ENCODE measurements at regions not wholly inside any gene's neighbourhood (a gene's known extent, or its start where the extent isn't known, plus 50 kb on each side); places are given as distances from the start of the nearest gene placed in this dataset.

DNA sequence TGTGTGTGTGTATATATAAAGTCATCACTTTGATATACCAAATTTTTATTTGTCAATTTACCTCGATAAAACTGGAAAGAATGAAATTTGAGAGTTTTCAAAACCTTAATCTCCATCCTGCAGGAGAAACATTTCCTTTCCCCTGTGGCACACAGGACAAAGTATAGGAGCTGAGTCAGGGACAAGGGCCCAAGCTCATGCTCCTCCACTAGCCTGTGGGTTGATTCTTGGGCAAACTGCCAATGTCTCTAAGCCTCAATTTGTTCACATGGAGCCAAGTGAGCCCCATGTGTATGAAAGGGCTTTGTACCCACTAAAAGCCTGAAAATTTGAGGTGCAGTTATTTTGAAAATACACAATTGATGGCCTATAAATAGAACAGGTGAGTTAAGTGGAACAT lies 60.3 kb upstream of the IL6 start:
- H3K36me3 ChIP-seq (ENCODE audit: control insufficient read depth, insufficient read depth, low read length) = no peaks in the 10 kb centered on the region; the same call in 1 of the 2 replicates
- H3K9me3 ChIP-seq (ENCODE audit: control insufficient read depth, insufficient read depth, low read depth, low read length) = no peaks in the 10 kb centered on the region
- H3K4me3 ChIP-seq (ENCODE audit: low read depth, low read length) = no peak overlapping the region
- H3K27me3 ChIP-seq (ENCODE audit: control insufficient read depth, insufficient read depth, low read length) = no peaks in the 10 kb centered on the region
- no peak overlapping the region for H3K9ac ChIP-seq (ENCODE audit: low read length)
- peaks cover 57% of the 10 kb centered on the region for H3K4me1 ChIP-seq (ENCODE audit: control insufficient read depth, insufficient read depth, low read length)
- peak overlapping the region; percentile 94 for H3K27ac ChIP-seq (ENCODE audit: low read depth, low read length)

- Histone ChIP-seq H3K27me3 (ENCODE audit: control insufficient read depth, insufficient read depth, low read length) (no peaks in the 10 kb centered on the region), H3K4me3 (ENCODE audit: low read depth, low read length) (no peak overlapping the region), H3K36me3 (ENCODE audit: control insufficient read depth, insufficient read depth, low read length) (no peaks in the 10 kb centered on the region; the same call in 1 of the 2 replicates), H3K9ac (ENCODE audit: low read length) (no peak overlapping the region), H3K27ac (ENCODE audit: low read depth, low read length) (no peak overlapping the region), H3K4me1 (ENCODE audit: control insufficient read depth, insufficient read depth, low read length) (peaks cover 49% of the 10 kb centered on the region), H3K9me3 (ENCODE audit: control insufficient read depth, insufficient read depth, low read depth, low read length) (no peaks in the 10 kb centered on the region)
These were observed 61.1 kb upstream of the IL6 start for GRCh38 chr7:22665923-22666322.

DNA sequence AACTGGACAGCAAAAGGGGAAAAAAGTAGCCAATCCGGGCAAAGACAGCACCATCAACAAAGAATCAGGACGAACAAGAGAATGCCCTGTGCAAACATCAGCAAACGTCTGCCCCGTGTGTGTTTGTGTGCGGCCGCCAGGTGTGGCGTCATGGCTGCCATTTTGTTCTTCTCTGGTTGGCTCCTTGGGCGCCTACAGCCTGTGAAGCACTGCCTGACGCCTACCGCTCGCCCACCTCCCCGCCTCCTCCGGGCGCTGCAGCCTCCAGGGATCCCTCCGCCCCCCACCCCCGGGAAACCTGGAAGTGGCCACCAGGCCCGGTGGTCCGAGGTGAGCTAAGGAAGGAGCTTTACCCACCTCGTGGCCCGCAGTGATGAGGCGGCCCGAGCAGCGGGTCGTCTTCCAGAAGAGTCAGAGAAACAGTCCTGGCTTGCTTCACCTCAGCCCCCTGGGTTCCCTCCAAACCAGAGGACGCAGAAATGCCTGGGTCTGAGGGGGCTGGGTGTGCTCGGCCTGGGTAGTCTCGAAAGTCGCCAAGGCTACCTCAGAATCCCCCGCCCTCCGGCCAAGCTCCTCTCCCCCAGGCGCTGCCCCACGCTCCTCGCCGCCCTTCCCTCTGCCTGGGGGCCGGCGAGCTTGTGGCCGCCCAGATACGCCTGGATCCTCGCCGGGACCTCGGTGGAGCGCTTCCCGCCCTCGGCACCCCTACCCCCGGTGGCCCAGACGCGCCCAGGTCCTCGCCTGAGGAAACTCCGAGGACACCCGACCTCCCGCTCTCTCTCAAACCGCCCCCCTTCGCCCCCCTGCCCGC lies 61.8 kb upstream of the IL6 start:
- no peaks in the 10 kb centered on the region for H3K9me3 ChIP-seq (ENCODE audit: control insufficient read depth, insufficient read depth, low read depth, low read length)
- no peak overlapping the region for H3K4me3 ChIP-seq (ENCODE audit: low read depth, low read length)
- no peaks in the 10 kb centered on the region; the same call in 1 of the 2 replicates for H3K36me3 ChIP-seq (ENCODE audit: control insufficient read depth, insufficient read depth, low read length)
- peaks cover 44% of the 10 kb centered on the region for H3K4me1 ChIP-seq (ENCODE audit: control insufficient read depth, insufficient read depth, low read length)
- H3K27ac ChIP-seq (ENCODE audit: low read depth, low read length) = no peak overlapping the region
- H3K27me3 ChIP-seq (ENCODE audit: control insufficient read depth, insufficient read depth, low read length) = no peaks in the 10 kb centered on the region
- H3K9ac ChIP-seq (ENCODE audit: low read length) = no peak overlapping the region

DNA sequence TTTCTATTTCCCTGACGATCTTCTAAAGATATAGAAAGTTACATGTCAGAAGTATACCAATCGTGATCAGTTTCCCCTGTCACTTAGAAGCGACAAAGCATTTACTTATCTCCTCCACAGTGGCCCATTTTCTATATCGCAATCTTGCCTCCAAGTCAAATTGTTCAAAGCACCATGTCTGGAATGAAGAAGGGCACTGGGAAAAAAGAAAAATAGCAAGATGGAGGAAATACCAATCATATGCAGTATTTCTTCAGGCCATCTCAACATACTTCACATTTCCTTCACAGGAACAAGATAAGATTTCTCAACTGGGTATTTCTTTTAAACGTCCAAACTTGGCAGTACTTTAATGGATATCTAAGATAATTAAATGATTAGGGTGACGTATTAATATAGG lies 63.3 kb upstream of the IL6 start:
- peaks cover 29% of the 10 kb centered on the region for H3K4me1 ChIP-seq (ENCODE audit: control insufficient read depth, insufficient read depth, low read length)

GRCh38 chr7:22663357-22663718 lies 63.7 kb upstream of the IL6 start:
- Histone ChIP-seq H3K9me3 (ENCODE audit: control insufficient read depth, insufficient read depth, low read depth, low read length) (no peaks in the 10 kb centered on the region), H3K36me3 (ENCODE audit: control insufficient read depth, insufficient read depth, low read length) (peaks cover 4% of the 10 kb centered on the region; the same call in 1 of the 2 replicates), H3K4me3 (ENCODE audit: low read depth, low read length) (no peak overlapping the region), H3K4me1 (ENCODE audit: control insufficient read depth, insufficient read depth, low read length) (peaks cover 25% of the 10 kb centered on the region), H3K27ac (ENCODE audit: low read depth, low read length) (no peak overlapping the region), H3K27me3 (ENCODE audit: control insufficient read depth, insufficient read depth, low read length) (no peaks in the 10 kb centered on the region), H3K9ac (ENCODE audit: low read length) (no peak overlapping the region)

More for the DNA sequence above, 63.3 kb upstream of the IL6 start:
- Histone ChIP-seq H3K9me3 (ENCODE audit: control insufficient read depth, insufficient read depth, low read depth, low read length) (no peaks in the 10 kb centered on the region), H3K36me3 (ENCODE audit: control insufficient read depth, insufficient read depth, low read length) (peaks cover 4% of the 10 kb centered on the region; the same call in 1 of the 2 replicates), H3K9ac (ENCODE audit: low read length) (no peak overlapping the region), H3K27me3 (ENCODE audit: control insufficient read depth, insufficient read depth, low read length) (no peaks in the 10 kb centered on the region), H3K4me3 (ENCODE audit: low read depth, low read length) (no peak overlapping the region), H3K27ac (ENCODE audit: low read depth, low read length) (no peak overlapping the region)

DNA sequence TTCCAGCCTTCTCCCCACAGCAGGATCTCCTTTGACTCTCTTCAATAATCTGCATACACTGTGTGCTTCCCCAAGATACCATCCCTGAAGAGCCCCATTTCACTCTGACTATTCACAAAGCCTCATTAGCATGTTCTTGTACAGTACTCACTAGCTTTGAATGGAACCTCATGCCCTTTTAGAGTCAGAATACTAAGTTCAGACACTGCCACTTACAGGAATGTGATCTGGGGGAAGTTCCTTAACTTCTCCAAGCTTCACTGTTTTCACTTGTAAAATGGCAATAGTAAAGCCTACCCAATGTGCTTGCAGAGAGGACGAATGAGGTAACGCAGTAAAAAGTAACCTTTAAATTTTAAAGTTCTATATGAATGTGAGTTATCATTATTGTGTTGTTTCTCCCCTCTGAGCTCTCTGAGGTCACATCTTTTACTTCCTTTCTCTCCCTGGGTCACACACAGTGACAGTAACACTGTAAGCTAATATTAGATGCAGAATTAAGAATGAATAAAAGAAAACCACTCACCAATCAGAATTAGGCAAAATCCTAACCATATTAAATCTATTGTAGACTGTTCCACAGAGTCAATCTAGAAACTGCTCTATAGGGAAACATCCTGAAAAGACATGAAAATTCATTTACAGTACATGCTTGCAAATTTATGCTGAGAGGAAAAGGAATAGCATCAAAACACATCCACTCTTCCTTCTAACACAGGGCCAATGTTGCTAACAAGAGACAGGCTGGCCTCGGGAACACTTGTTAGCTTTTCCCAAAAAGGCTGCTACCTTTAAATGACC lies 64.2 kb upstream of the IL6 start:
- no peak overlapping the region for H3K9ac ChIP-seq (ENCODE audit: low read length)
- H3K27me3 ChIP-seq (ENCODE audit: control insufficient read depth, insufficient read depth, low read length) = no peaks in the 10 kb centered on the region
- H3K4me3 ChIP-seq (ENCODE audit: low read depth, low read length) = no peak overlapping the region
- peaks cover 7% of the 10 kb centered on the region; the same call in 1 of the 2 replicates for H3K36me3 ChIP-seq (ENCODE audit: control insufficient read depth, insufficient read depth, low read length)
- H3K27ac ChIP-seq (ENCODE audit: low read depth, low read length) = no peak overlapping the region
- no peaks in the 10 kb centered on the region for H3K9me3 ChIP-seq (ENCODE audit: control insufficient read depth, insufficient read depth, low read depth, low read length)
- peaks cover 20% of the 10 kb centered on the region for H3K4me1 ChIP-seq (ENCODE audit: control insufficient read depth, insufficient read depth, low read length)

GRCh38 chr7:22662036-22662435 lies 65.0 kb upstream of the IL6 start:
- Histone ChIP-seq H3K36me3 (ENCODE audit: control insufficient read depth, insufficient read depth, low read length) (peaks cover 7% of the 10 kb centered on the region; the same call in 1 of the 2 replicates), H3K27me3 (ENCODE audit: control insufficient read depth, insufficient read depth, low read length) (no peaks in the 10 kb centered on the region), H3K4me3 (ENCODE audit: low read depth, low read length) (no peak overlapping the region), H3K27ac (ENCODE audit: low read depth, low read length) (no peak overlapping the region), H3K4me1 (ENCODE audit: control insufficient read depth, insufficient read depth, low read length) (peaks cover 13% of the 10 kb centered on the region), H3K9ac (ENCODE audit: low read length) (no peak overlapping the region), H3K9me3 (ENCODE audit: control insufficient read depth, insufficient read depth, low read depth, low read length) (no peaks in the 10 kb centered on the region)

DNA sequence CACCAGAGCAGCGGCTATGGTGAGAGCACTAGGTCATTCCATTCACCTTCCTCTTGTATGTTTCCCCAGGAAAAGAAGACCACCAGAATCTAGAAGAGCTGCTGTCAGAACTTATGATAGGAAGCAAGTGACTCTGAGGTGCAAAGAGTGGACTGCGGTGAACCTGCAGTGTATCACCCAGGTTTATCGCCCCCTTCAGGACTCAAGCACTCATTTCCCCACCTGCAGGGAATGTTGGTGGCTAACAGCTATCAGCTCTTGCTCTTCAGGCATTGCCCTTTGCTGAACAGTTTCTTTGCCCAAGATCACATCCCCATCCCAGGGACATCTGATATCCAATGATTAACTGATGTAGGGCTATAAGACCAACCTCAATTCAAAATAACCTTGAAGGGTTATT lies 66.3 kb upstream of the IL6 start:
- H3K9ac ChIP-seq (ENCODE audit: low read length) = no peak overlapping the region
- peaks cover 7% of the 10 kb centered on the region; the same call in 1 of the 2 replicates for H3K36me3 ChIP-seq (ENCODE audit: control insufficient read depth, insufficient read depth, low read length)
- no peak overlapping the region for H3K4me3 ChIP-seq (ENCODE audit: low read depth, low read length)
- peaks cover 8% of the 10 kb centered on the region for H3K4me1 ChIP-seq (ENCODE audit: control insufficient read depth, insufficient read depth, low read length)
- no peaks in the 10 kb centered on the region for H3K9me3 ChIP-seq (ENCODE audit: control insufficient read depth, insufficient read depth, low read depth, low read length)
- no peaks in the 10 kb centered on the region for H3K27me3 ChIP-seq (ENCODE audit: control insufficient read depth, insufficient read depth, low read length)
- H3K27ac ChIP-seq (ENCODE audit: low read depth, low read length) = no peak overlapping the region

GRCh38 chr7:22660293-22660692 lies 66.7 kb upstream of the IL6 start:
- H3K4me1 ChIP-seq (ENCODE audit: control insufficient read depth, insufficient read depth, low read length) = peaks cover 8% of the 10 kb centered on the region
- no peaks in the 10 kb centered on the region for H3K9me3 ChIP-seq (ENCODE audit: control insufficient read depth, insufficient read depth, low read depth, low read length)
- H3K4me3 ChIP-seq (ENCODE audit: low read depth, low read length) = no peak overlapping the region
- H3K27ac ChIP-seq (ENCODE audit: low read depth, low read length) = no peak overlapping the region
- H3K9ac ChIP-seq (ENCODE audit: low read length) = no peak overlapping the region
- no peaks in the 10 kb centered on the region for H3K27me3 ChIP-seq (ENCODE audit: control insufficient read depth, insufficient read depth, low read length)
- H3K36me3 ChIP-seq (ENCODE audit: control insufficient read depth, insufficient read depth, low read length) = peaks cover 11% of the 10 kb centered on the region; the same call in 1 of the 2 replicates

- Histone ChIP-seq H3K9ac (ENCODE audit: low read length) (no peak overlapping the region), H3K36me3 (ENCODE audit: control insufficient read depth, insufficient read depth, low read length) (peaks cover 16% of the 10 kb centered on the region; the same call in 1 of the 2 replicates), H3K9me3 (ENCODE audit: control insufficient read depth, insufficient read depth, low read depth, low read length) (no peaks in the 10 kb centered on the region), H3K27ac (ENCODE audit: low read depth, low read length) (no peak overlapping the region), H3K4me1 (ENCODE audit: control insufficient read depth, insufficient read depth, low read length) (peaks cover 8% of the 10 kb centered on the region), H3K4me3 (ENCODE audit: low read depth, low read length) (no peak overlapping the region), H3K27me3 (ENCODE audit: control insufficient read depth, insufficient read depth, low read length) (no peaks in the 10 kb centered on the region)
These were observed 67.3 kb upstream of the IL6 start for GRCh38 chr7:22659741-22660140.

- Histone ChIP-seq H3K9me3 (ENCODE audit: control insufficient read depth, insufficient read depth, low read depth, low read length) (no peaks in the 10 kb centered on the region; the same call in 1 of the 2 replicates), H3K9ac (ENCODE audit: low read length) (no peak overlapping the region), H3K36me3 (ENCODE audit: control insufficient read depth, insufficient read depth, low read length) (peaks cover 30% of the 10 kb centered on the region; the same call in 1 of the 2 replicates), H3K27ac (ENCODE audit: low read depth, low read length) (no peak overlapping the region), H3K4me1 (ENCODE audit: control insufficient read depth, insufficient read depth, low read length) (peaks cover 7% of the 10 kb centered on the region), H3K27me3 (ENCODE audit: control insufficient read depth, insufficient read depth, low read length) (no peaks in the 10 kb centered on the region), H3K4me3 (ENCODE audit: low read depth, low read length) (no peak overlapping the region)
These were observed 69.0 kb upstream of the IL6 start for GRCh38 chr7:22658031-22658430.
